C4-2B (cell line): ENCODE measurements at regions not wholly inside any gene's neighbourhood (a gene's known extent, or its start where the extent isn't known, plus 50 kb on each side); places are given as distances from the start of the nearest gene placed in this dataset.

Experiments
- ZFX ChIP-seq: fragments of 450-650 bp; IDR thresholded peaks from 2 replicates; pipeline ENCODE4 v1.6.1; 2017
- TF ChIP-seq, protein P1 (sequence below): fragments of 450-650 bp; conservative IDR thresholded peaks from 2 replicates; pipeline ENCODE4 v1.5.1; 2017; ENCODE audit warnings: mild to moderate bottlenecking

DNA sequence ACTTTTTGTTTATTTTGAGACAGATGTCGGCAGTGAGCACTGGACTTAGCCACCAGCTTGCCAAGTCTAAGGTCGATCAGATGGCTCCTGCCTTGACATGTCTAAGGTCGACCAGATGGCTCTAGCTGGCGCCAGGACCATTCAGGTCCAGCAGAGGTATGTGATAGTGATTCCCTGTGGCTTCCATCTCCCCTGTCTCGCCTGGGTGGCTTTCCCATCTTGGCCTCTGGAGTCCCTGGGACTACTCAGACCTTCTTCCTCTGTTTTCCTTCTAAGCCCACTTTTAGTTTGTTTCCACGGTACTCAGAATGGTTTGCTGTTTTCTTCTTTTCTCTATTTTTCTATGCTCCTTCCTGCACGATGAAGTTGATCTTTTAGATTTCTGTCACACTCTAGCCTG lies 1435.7 kb downstream of the UQCRFS1 start:
- TF ChIP-seq, protein P1, sequence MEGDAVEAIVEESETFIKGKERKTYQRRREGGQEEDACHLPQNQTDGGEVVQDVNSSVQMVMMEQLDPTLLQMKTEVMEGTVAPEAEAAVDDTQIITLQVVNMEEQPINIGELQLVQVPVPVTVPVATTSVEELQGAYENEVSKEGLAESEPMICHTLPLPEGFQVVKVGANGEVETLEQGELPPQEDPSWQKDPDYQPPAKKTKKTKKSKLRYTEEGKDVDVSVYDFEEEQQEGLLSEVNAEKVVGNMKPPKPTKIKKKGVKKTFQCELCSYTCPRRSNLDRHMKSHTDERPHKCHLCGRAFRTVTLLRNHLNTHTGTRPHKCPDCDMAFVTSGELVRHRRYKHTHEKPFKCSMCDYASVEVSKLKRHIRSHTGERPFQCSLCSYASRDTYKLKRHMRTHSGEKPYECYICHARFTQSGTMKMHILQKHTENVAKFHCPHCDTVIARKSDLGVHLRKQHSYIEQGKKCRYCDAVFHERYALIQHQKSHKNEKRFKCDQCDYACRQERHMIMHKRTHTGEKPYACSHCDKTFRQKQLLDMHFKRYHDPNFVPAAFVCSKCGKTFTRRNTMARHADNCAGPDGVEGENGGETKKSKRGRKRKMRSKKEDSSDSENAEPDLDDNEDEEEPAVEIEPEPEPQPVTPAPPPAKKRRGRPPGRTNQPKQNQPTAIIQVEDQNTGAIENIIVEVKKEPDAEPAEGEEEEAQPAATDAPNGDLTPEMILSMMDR, result no peak
- no peak for TF ChIP-seq ZFX
